Fibroblast of the aortic adventitia (primary cell): ENCODE measurements at regions not wholly inside any gene's neighbourhood (a gene's known extent, or its start where the extent isn't known, plus 50 kb on each side); places are given as distances from the start of the nearest gene placed in this dataset. TPM values are rescaled to one million over a fixed set of nuclear protein-coding genes. Genes with fewer than 3 reads are reported as not detected.

Experiments
- DNase-seq: peaks from one replicate; pipeline ENCODE4 v3.0.0-alpha.2; 2010; ENCODE audit warnings: low read depth
- H3K4me3 ChIP-seq: 2 replicates; pipeline ENCODE4 v1.5.1; 2011; ENCODE audit warnings: low read depth, mild to moderate bottlenecking, control low read depth, low read length, moderate library complexity
- CTCF ChIP-seq: IDR thresholded peaks from 2 replicates; pipeline ENCODE4 v1.5.1; 2011; ENCODE audit warnings: mild to moderate bottlenecking, low read length, control low read depth, inconsistent platforms; ENCODE audit not compliant: insufficient read depth
- small RNA-seq: library from RNA; depleted of rRNA; stranded (forward); fragments of <200 nt; gene quantifications from one replicate; pipeline ENCODE3, GENCODE V24; 2012

GRCh38 chr4:30642567-30642966 lies 77.6 kb upstream of the PCDH7 start:
- no peak for TF ChIP-seq CTCF

GRCh38 chr4:30653291-30653690 lies 66.9 kb upstream of the PCDH7 start:
- H3K4me3 ChIP-seq = no peak overlapping the region
- DNase-seq = no peak
- TF ChIP-seq CTCF = no peak

More at GRCh38 chr4:30642567-30642966, 77.6 kb upstream of the PCDH7 start:
- no peak overlapping the region for H3K4me3 ChIP-seq
- DNase-seq = peak; percentile 4

DNA sequence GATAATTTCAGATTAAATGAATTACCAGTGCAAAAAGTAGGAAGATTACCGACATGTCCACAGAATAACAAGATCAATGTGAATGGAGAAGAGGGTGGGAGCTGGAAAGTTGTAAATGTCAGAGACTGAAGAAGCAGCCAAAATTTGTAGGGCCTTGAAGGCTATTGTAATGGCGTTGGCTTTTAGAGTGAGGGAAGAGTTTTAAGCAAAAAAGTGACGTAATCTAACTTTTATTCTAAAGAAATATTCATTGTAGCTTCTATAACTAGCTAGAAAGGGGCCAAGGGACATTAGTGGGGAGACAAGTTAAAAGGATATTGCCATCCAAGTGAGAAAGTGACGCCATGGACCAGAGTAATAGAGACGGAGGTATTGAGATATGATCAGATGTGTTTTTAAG lies 63.3 kb upstream of the PCDH7 start:
- DNase-seq = no peak
- H3K4me3 ChIP-seq = no peak overlapping the region
- no peak for TF ChIP-seq CTCF

- no peak for DNase-seq
- TF ChIP-seq CTCF = no peak
- no peak overlapping the region for H3K4me3 ChIP-seq
Measured at GRCh38 chr4:30667919-30668318, 52.2 kb upstream of the PCDH7 start.

DNA sequence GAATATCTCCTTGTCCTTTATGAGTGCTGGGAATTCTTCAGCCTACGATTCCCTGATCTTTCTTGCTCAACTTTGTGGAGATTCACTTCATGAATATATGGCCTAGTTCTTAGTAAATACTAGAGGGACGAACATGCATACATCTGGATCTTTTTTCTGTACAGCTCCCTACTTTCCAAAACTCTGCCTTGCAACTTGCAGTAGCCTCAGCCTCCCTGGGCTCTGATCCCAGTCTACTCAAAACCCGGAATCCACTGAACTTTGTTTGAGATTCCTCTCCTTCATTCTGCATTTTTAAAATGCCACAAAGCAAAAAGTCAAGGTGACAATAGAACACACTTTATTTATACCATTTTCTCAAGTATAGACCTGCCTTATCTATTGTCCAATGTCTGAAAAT lies 50.0 kb upstream of the PCDH7 start:
- no peak overlapping the region for H3K4me3 ChIP-seq
- no peak for TF ChIP-seq CTCF
- no peak for DNase-seq

Small RNAs in the stretch of these regions (small RNA-seq; reads per million reads assigned to genes)
- not detected for gene AC097510.1
